Endodermal cell (in vitro differentiated cells): ENCODE measurements at regions not wholly inside any gene's neighbourhood (a gene's known extent, or its start where the extent isn't known, plus 50 kb on each side); places are given as distances from the start of the nearest gene placed in this dataset.

ENCODE experiments used
- DNase-seq: peaks from one replicate; pipeline ENCODE4 v3.0.0-alpha.2; 2017
- H3K27ac ChIP-seq: 2 replicates; pipeline ENCODE4 v1.5.1; 2013; ENCODE audit warnings: mild to moderate bottlenecking, low read depth, low read length, moderate library complexity
- H3K27me3 ChIP-seq: 2 replicates; pipeline ENCODE4 v1.6.1; 2013; ENCODE audit warnings: mild to moderate bottlenecking, low read length, moderate library complexity; ENCODE audit not compliant: insufficient read depth, control insufficient read depth, poor library complexity, severe bottlenecking
- H3K36me3 ChIP-seq: 2 replicates; pipeline ENCODE4 v1.7.0; 2013; ENCODE audit warnings: mild to moderate bottlenecking, low read length, moderate library complexity; ENCODE audit not compliant: control insufficient read depth, insufficient read depth
- H3K4me1 ChIP-seq: one replicate; pipeline ENCODE4 v1.7.0; 2013; ENCODE audit warnings: low read length; ENCODE audit not compliant: control insufficient read depth, insufficient read depth
- H3K4me3 ChIP-seq: 2 replicates; pipeline ENCODE4 v1.5.1; 2013; ENCODE audit warnings: mild to moderate bottlenecking, low read length, moderate library complexity
- H3K9ac ChIP-seq: 2 replicates; pipeline ENCODE4 v1.6.1; 2013; ENCODE audit warnings: mild to moderate bottlenecking, low read length, moderate library complexity; ENCODE audit not compliant: poor library complexity, severe bottlenecking; ENCODE audit errors: extremely low read depth
- H3K9me3 ChIP-seq: 2 replicates; pipeline ENCODE4 v1.6.1; 2013; ENCODE audit warnings: mild to moderate bottlenecking, low read length, moderate library complexity; ENCODE audit not compliant: control insufficient read depth
- H3K27ac Mint-ChIP-seq: 2 replicates; pipeline ENCODE4 v1.8.0; 2020; ENCODE audit warnings: mixed read lengths
- H3K27me3 Mint-ChIP-seq: 2 replicates; pipeline ENCODE4 v1.8.0; 2021; ENCODE audit warnings: mild to moderate bottlenecking, mixed read lengths; ENCODE audit not compliant: insufficient read depth
- H3K36me3 Mint-ChIP-seq: 2 replicates; pipeline ENCODE4 v1.8.0; 2020; ENCODE audit warnings: low read depth, mixed read lengths
- H3K4me1 Mint-ChIP-seq: 2 replicates; pipeline ENCODE4 v1.8.0; 2020; ENCODE audit warnings: mixed read lengths
- H3K4me3 Mint-ChIP-seq: 2 replicates; pipeline ENCODE4 v1.8.0; 2020; ENCODE audit warnings: mild to moderate bottlenecking, moderate library complexity, mixed read lengths
- H3K9me3 Mint-ChIP-seq: 2 replicates; pipeline ENCODE4 v1.8.0; 2020; ENCODE audit warnings: mild to moderate bottlenecking, mixed read lengths
- WGBS, 2 experiments: methylation state at CpG; one replicate each; pipeline versions ENCODE4 v1.1.5 to v1.1.7; 2013; ENCODE audit warnings: missing lambda C conversion rate in 2 of 2, mixed read lengths in 1 of 2; ENCODE audit not compliant: insufficient coverage in 1 of 2, insufficient read length in 1 of 2; 5-methylcytosine and 5-hydroxymethylcytosine counted together
- TF ChIP-seq, protein P1 (sequence below): fragments of 200-600 bp; sonication (generic); conservative IDR thresholded peaks from 2 replicates; pipeline ENCODE4 v1.5.0; 2021; ENCODE audit warnings: antibody characterized with exemption, mild to moderate bottlenecking

DNA sequence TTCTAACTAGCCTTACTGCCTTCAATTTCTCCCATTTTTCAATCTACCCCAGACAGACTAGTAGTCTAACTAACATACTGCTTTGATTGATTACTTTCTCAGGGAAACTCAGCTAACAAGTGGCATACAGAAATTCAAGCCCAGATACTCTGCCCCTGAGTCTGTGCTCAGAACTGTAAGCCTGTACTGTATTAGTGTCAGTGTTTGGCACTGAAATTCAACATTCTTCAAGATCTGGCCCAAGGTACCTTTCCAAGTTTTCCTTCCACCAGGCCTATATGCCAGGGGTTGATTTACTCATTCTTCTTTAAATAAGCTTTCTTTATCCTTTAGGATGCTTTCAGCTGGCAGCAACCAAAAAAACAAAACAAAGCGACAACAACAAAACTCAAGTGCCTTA, 433.2 kb upstream of the MARCKS start:
- H3K9ac ChIP-seq, result no peak overlapping the region
- no peak overlapping the region for H3K4me3 ChIP-seq
- no peaks in the 10 kb centered on the region for H3K4me1 Mint-ChIP-seq
- TF ChIP-seq, protein P1, sequence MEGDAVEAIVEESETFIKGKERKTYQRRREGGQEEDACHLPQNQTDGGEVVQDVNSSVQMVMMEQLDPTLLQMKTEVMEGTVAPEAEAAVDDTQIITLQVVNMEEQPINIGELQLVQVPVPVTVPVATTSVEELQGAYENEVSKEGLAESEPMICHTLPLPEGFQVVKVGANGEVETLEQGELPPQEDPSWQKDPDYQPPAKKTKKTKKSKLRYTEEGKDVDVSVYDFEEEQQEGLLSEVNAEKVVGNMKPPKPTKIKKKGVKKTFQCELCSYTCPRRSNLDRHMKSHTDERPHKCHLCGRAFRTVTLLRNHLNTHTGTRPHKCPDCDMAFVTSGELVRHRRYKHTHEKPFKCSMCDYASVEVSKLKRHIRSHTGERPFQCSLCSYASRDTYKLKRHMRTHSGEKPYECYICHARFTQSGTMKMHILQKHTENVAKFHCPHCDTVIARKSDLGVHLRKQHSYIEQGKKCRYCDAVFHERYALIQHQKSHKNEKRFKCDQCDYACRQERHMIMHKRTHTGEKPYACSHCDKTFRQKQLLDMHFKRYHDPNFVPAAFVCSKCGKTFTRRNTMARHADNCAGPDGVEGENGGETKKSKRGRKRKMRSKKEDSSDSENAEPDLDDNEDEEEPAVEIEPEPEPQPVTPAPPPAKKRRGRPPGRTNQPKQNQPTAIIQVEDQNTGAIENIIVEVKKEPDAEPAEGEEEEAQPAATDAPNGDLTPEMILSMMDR, result no peak
- H3K4me1 ChIP-seq, result no peaks in the 10 kb centered on the region
- no peaks in the 10 kb centered on the region for H3K27me3 ChIP-seq
- no peak overlapping the region for H3K4me3 Mint-ChIP-seq
- no peak for DNase-seq
- H3K27ac Mint-ChIP-seq, result no peak overlapping the region
- H3K36me3 Mint-ChIP-seq, result no peaks in the 10 kb centered on the region
- no peaks in the 10 kb centered on the region for H3K9me3 Mint-ChIP-seq
- no peak overlapping the region for H3K27ac ChIP-seq
- H3K9me3 ChIP-seq, result no peaks in the 10 kb centered on the region
- H3K36me3 ChIP-seq, result no peaks in the 10 kb centered on the region
- WGBS, 2 experiments, result 86% methylated on average over 1 of the region's 1 CpG; no CpG with 5 or more reads in 1 of the 2 experiments
- no peaks in the 10 kb centered on the region for H3K27me3 Mint-ChIP-seq

DNA sequence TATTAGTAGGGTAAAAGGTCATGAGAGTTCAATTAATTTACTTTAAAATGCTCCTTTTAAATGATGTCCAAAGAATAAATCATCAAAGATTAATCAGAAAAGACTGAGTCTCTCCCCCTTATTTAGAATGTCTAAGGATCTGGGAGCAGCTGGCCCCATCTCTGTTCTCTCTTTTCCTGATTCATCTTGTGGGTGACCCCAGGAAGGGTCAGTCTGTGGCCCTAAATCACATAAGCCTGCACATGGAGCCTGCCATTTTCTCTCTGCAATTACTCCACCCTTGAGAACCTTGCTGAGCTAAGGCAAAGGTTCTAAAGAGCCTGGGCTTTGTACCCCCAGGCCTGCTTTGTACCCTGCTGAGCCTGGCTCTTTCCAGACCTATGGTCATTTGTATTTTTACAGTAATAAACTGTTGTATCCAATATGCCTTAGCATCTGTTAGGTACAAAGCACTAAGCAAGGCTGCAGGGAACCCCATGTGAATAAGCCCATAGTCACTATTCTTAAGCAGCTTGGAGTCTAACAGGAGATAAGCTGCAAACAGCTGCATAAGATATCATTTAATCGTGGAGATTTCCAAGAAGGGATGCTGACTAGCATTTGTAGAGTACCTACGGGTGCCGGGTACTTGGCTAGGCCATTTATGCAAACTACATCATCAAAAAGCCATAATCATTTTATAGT, 431.0 kb upstream of the MARCKS start:
- TF ChIP-seq, protein P1, result no peak
- no peak overlapping the region for H3K9ac ChIP-seq
- H3K9me3 Mint-ChIP-seq, result no peaks in the 10 kb centered on the region
- 85 to 86% methylated on average over 1 to 3 of the region's 3 CpGs for WGBS, 2 experiments
- no peak for DNase-seq
- H3K36me3 Mint-ChIP-seq, result no peaks in the 10 kb centered on the region
- no peak overlapping the region for H3K4me3 Mint-ChIP-seq
- H3K36me3 ChIP-seq, result no peaks in the 10 kb centered on the region
- H3K27me3 Mint-ChIP-seq, result no peaks in the 10 kb centered on the region
- H3K4me1 ChIP-seq, result no peaks in the 10 kb centered on the region
- H3K9me3 ChIP-seq, result no peaks in the 10 kb centered on the region
- peaks cover 4% of the 10 kb centered on the region for H3K4me1 Mint-ChIP-seq
- H3K27ac Mint-ChIP-seq, result no peak overlapping the region
- no peak overlapping the region for H3K4me3 ChIP-seq
- H3K27me3 ChIP-seq, result no peaks in the 10 kb centered on the region
- no peak overlapping the region for H3K27ac ChIP-seq

DNA sequence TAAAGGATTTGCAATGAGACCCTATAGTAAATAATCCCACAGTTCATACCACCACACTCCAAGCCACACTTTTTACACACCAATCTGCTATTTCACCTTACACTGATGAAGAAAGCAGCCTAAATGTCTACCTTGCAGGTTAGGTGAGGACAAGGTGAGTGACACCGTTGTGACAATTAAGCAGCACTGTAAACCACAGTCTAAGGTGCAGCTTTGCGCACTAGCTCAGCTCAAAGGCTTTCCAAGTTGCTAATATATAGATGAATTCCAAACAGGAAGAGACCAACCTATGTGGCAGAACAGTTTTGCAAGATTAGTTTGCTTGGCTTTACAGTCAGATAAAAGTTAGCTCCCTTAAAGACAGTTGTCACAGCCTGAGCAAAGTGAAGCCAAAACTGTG, 429.5 kb upstream of the MARCKS start:
- 94% methylated on average over 2 of the region's 2 CpGs for WGBS, 2 experiments
- Histone ChIP-seq H3K4me3 (no peak overlapping the region), H3K4me1 (no peaks in the 10 kb centered on the region), H3K27me3 (no peaks in the 10 kb centered on the region), H3K9ac (no peak overlapping the region), H3K27ac (no peak overlapping the region), H3K36me3 (no peaks in the 10 kb centered on the region), H3K9me3 (no peaks in the 10 kb centered on the region)
- H3K9me3 Mint-ChIP-seq, result no peaks in the 10 kb centered on the region
- TF ChIP-seq, protein P1, result no peak
- H3K27me3 Mint-ChIP-seq, result no peaks in the 10 kb centered on the region
- H3K36me3 Mint-ChIP-seq, result no peaks in the 10 kb centered on the region
- H3K27ac Mint-ChIP-seq, result no peak overlapping the region
- peaks cover 4% of the 10 kb centered on the region for H3K4me1 Mint-ChIP-seq
- no peak for DNase-seq
- no peak overlapping the region for H3K4me3 Mint-ChIP-seq
